HG02623 (cell line): ENCODE measurements at regions not wholly inside any gene's neighbourhood (a gene's known extent, or its start where the extent isn't known, plus 50 kb on each side); places are given as distances from the start of the nearest gene placed in this dataset.
"Not testable (repeated sequence)": the region's sequence is repeated elsewhere in the genome, so short reads cannot be mapped to it uniquely, and the experiment has no call there.

Experiments
- ATAC-seq: cut with Tn5 transposase; IDR thresholded peaks from one replicate; pipeline ENCODE4 v1.9.1; 2021; ENCODE audit warnings: moderate library complexity; ENCODE audit not compliant: unreplicated experiment

GRCh38 chr4:103499094-103499493 lies 220.7 kb downstream of the TACR3 start:
- ATAC-seq, result no peak

- ATAC-seq, result peak; percentile 86
Measured at GRCh38 chr4:103498161-103499070, 221.4 kb downstream of the TACR3 start.

GRCh38 chr4:103497692-103498091 lies 222.1 kb downstream of the TACR3 start:
- peak; percentile 41 for ATAC-seq

GRCh38 chr4:103496800-103497199 lies 223.0 kb downstream of the TACR3 start:
- no peak for ATAC-seq

- no peak for ATAC-seq
Measured at GRCh38 chr4:103493450-103494159, 226.2 kb downstream of the TACR3 start.

GRCh38 chr4:103485296-103485695 lies 234.5 kb downstream of the TACR3 start:
- not testable (repeated sequence) for ATAC-seq

GRCh38 chr4:103484521-103484920 lies 235.3 kb downstream of the TACR3 start:
- ATAC-seq, result no peak

- ATAC-seq, result no peak
Measured at GRCh38 chr4:103482893-103483292, 236.9 kb downstream of the TACR3 start.

- no peak for ATAC-seq
Measured at GRCh38 chr4:103482471-103482870, 237.3 kb downstream of the TACR3 start.

GRCh38 chr4:103478734-103479133 lies 241.1 kb downstream of the TACR3 start:
- ATAC-seq, result no peak

GRCh38 chr4:103478210-103478609 lies 241.6 kb downstream of the TACR3 start:
- no peak for ATAC-seq

- no peak for ATAC-seq
Measured at GRCh38 chr4:103457566-103457965, 259.4 kb upstream of the CENPE start.

GRCh38 chr4:103451341-103451740 lies 253.2 kb upstream of the CENPE start:
- no peak for ATAC-seq

GRCh38 chr4:103450693-103451092 lies 252.6 kb upstream of the CENPE start:
- no peak for ATAC-seq

GRCh38 chr4:103449296-103450023 lies 251.3 kb upstream of the CENPE start:
- ATAC-seq, result no peak

GRCh38 chr4:103445377-103445776 lies 247.2 kb upstream of the CENPE start:
- no peak for ATAC-seq

- no peak for ATAC-seq
Measured at GRCh38 chr4:103443324-103443723, 245.2 kb upstream of the CENPE start.

GRCh38 chr4:103429283-103429682 lies 231.1 kb upstream of the CENPE start:
- peak; percentile 63 for ATAC-seq

- ATAC-seq, result no peak
Measured at GRCh38 chr4:103425406-103425805, 227.3 kb upstream of the CENPE start.

GRCh38 chr4:103424853-103425252 lies 226.7 kb upstream of the CENPE start:
- no peak for ATAC-seq

GRCh38 chr4:103423261-103423660 lies 225.1 kb upstream of the CENPE start:
- no peak for ATAC-seq
